ENCODE measurements at regions not wholly inside any gene's neighbourhood (a gene's known extent, or its start where the extent isn't known, plus 50 kb on each side); places are given as distances from the start of the nearest gene placed in this dataset.

GRCh38 chr21:34192646-34193285, 119.4 kb downstream of the MRPS6 start:
- FAIRE-seq: no peak

DNA sequence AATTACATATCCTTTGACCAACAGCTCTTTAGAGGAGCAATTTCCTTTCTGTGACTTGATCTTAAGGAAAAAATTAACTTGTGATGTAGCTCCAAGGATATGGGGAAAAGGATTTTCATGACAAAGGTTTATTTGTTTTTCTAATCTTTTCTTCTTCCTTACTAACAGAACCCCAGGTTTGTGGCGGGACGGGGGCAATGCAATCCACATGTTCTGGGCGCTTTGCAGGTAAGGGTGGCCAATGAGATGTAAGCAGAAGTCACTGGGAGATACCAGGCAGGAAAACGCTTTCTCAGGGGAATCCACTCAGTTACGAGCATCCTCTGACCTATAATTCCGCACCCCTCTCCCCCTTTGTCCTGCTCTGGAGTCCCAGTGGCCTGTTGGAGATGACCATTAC, 122.0 kb downstream of the MRPS6 start:
- no peak for FAIRE-seq

DNA sequence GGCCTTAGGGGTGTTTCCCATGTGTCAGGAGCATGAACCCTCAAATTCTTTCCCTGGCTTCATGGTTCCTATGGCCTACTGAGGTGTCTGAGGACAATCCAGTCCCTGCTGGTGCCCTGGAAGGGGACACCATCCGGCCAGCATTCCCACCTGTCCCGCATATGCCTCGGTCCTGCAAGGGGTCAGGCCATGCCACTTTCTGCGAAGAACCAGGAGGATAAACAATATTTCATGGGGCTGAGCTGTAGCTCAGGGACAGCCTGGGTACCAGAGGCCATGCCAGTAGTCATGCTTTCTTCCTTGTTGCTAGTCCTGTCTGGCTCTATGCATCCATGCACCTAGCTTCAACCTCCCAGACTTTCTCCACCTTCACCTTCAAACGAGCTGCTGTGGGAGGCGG, 123.6 kb downstream of the MRPS6 start:
- no peak for FAIRE-seq

GRCh38 chr21:34197561-34197960, 124.2 kb downstream of the MRPS6 start:
- no peak for FAIRE-seq

DNA sequence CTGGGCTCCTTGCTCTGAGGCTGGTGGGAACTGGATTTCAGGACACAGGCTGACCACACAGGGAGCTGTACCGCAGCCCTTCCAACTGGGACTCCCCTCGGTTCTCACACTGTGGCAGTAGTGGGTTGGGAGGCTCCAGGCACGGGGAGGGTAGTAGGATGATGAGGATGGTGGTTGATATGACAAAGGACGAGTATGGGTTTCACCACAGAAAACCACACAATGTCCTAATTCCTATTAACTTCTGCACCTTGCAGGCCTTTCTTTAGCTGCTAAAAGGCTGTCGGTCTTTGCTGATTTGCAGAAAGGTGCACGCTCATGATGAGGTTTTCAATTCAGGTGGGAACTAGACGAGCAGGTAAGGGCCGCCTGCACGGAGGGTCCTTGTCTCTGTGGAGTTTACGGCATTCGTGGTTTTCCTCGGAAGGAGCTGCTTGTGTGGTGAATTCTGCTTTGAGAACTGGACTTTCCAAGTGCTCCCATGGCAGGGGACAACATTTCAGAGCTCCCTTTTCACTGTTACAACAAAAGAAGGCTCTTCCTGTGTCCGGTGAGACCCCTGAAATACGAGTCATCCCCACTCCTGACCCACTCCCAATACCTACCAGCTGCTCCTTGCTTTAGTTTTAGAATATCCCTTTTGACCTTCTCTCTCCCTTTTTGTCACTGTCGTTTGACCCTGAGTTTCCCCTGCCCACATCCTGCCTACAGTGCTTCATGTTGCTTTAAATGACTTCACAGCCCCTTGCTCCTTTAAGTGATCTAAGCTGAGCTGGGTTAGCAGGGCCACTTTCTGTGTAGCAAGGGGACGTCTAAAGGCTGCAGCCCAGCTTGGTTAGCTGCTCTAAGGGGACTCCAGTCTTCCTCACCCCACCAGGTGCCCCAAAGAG, 125.1 kb downstream of the MRPS6 start:
- no peak for FAIRE-seq

GRCh38 chr21:34199121-34199910, 125.9 kb downstream of the MRPS6 start:
- no peak for FAIRE-seq

- no peak for FAIRE-seq
Measured at GRCh38 chr21:34200288-34200905, 127.0 kb downstream of the MRPS6 start.

DNA sequence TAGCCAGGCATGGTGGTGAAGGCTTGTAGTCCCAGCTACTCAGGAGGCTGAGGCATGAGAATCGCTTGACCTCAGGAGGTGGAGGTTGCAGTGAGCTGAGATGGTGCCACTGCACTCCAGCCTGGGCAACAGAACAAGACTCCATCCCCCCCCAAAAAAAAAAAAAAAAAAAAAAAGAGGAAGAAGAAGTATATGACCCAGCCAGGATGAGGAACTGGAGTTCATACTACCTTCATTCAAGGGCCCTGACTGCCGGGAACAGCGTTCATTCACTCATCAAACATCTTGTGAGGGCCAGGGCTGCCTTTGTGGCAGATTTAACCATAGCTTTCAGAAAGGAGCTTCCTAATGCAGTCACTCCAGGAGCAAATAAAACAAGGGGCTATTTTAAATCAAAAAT, 127.6 kb downstream of the MRPS6 start:
- FAIRE-seq: no peak

DNA sequence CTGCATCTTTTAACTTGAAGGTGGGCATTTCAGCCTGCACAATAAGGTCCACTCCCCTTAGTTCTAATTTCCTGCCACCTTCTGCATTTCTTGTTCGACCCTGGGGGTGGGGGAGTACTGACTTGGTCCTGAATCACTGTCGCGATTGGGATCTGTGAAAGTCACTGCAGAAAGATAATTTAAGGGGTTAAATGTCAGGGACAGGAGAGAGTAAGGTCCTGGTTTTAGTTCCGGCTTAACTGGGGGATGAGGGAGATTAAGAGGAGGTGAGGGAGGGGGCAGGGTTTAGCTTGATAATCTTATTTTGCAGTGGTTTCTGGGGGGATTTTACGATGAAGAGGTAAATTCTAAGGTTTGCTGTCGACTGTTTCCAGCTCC, 128.1 kb downstream of the MRPS6 start:
- no peak for FAIRE-seq

GRCh38 chr21:34202553-34203372, 129.4 kb downstream of the MRPS6 start:
- FAIRE-seq: no peak

GRCh38 chr21:34203851-34204420, 130.6 kb downstream of the MRPS6 start:
- FAIRE-seq: no peak

GRCh38 chr21:34204481-34205439, 131.4 kb downstream of the MRPS6 start:
- FAIRE-seq: no peak

GRCh38 chr21:34205811-34206571, 132.6 kb downstream of the MRPS6 start:
- FAIRE-seq: no peak

DNA sequence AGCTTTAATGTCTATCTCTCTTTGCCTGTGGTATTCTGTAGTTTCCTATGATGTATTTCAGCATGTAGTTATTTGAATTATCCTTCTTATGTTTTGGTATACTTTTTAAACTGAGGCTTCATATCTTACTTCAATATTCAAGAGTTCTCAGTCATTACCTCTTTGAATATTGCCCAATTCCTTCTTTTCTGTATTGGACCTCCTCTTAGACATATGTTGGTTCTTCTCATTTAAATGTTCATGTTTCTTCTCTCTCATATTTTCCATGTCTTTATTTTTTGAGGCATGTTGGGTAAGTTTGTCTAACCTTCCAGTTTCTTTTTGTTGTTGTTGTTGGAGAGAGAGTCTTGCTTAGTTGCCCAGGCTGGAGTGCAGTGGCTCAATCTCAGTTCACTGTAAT, 140.6 kb downstream of the MRPS6 start:
- FAIRE-seq: no peak

DNA sequence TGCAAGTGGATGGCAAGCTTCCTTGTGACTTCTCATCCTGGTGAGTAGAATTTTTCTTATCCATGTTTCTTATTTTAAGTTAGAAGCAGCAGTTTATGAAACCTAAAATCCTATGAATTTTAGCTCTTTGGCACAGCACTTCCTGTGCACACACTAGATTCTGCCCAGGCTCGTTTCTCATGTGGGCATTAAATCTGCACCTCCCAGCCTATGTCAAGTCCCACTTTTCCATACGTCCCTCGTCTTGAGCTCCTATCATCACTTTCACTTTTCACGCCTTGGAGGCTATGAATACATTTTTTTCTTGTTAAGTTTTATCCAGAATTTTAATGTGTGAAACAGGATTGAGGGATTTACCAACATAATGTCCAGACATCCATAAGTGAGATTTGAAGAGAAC, 142.1 kb downstream of the MRPS6 start:
- FAIRE-seq: no peak

DNA sequence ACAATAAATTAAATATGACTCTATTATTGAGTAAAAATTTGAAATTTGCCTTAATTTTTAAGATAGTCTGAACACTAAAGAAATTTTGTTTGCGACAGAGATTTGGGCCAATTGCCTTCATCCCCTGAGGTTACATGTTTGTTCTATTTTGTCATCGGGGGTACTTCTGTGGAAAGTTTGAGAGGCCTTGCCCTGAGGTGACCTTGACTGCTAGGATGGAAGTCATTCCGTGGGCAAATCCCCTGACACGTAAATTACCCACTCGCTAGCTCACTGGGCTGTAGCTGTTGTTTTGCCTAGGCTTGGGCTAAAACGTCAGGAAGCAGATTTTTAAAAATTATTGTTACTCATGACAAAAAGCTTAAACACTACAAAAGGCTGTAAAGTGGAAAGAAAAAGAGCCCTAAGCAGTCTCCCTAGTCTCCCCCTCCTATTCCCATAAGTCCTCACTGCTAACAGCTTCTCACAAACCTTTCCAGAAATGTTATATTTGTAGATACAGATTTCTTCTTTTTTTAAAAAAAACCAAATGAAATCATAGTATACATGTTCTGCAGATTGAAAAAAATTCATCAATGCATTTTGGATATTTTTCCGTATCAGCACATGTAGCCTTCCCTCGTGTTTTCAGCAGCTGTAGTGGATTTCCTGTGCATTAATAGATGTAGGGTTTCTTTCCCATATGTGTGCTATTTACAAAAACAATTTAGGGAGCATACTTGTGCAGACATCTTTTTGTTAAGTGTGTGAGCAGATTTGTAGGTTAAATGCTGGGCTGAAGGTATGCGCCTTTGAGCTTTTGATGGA, 142.7 kb downstream of the MRPS6 start:
- no peak for FAIRE-seq

- FAIRE-seq: no peak
Measured at GRCh38 chr21:34216718-34217032, 143.3 kb downstream of the MRPS6 start.

GRCh38 chr21:34217263-34217662, 143.9 kb downstream of the MRPS6 start:
- no peak for FAIRE-seq

Measured in endometrium (tissue), 2 donors.